ENCODE measurements at regions not wholly inside any gene's neighbourhood (a gene's known extent, or its start where the extent isn't known, plus 50 kb on each side); places are given as distances from the start of the nearest gene placed in this dataset.

GRCh38 chr9:28215536-28216299, 642.4 kb upstream of the C9orf72 start:
- no peak for DNase-seq

GRCh38 chr9:28232686-28233085, 659.4 kb upstream of the C9orf72 start:
- DNase-seq, result no peak

GRCh38 chr9:28234133-28234893, 661.0 kb upstream of the C9orf72 start:
- DNase-seq, result no peak

GRCh38 chr9:28234894-28235277, 661.6 kb upstream of the C9orf72 start:
- DNase-seq, result no peak

DNA sequence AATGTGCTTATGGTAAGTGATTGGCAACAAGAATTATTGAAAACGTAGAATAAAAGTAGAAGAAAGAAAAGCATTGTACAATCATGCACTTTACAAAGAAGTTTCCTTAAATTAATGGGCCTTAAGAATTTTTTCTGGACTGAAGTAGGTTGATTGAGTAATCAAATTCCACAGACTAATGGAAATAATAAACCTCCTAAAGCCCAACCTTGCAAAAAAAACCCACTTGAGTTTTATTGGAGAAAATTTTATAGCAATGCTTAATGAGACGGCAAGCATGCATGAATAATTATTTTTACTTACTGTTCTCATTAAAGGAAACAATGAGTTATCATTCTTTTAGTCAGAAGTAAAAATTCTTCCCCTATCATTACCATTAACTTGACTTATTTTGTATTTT, 676.1 kb upstream of the C9orf72 start:
- DNase-seq, result no peak

GRCh38 chr9:28255174-28255573, 681.9 kb upstream of the C9orf72 start:
- DNase-seq, result no peak

DNA sequence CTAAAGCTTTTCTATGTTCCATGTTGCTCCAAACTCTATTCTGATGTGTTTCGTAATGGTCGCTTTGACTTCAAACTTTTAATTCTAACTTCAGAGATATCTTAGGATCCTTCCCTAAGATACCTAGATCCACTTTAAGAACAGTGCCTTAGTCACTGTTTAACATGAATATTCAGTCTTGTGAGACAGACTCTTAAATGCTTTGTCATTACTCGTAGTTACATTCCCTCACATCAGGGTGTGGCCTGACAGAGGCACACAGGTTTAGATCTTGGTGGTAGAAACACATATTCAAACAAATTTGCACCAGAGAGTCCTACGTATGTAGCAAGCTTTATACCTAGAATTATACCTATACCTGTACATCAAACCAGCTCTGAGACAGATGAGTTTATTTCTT, 687.0 kb upstream of the C9orf72 start:
- no peak for DNase-seq

- no peak for DNase-seq
These were observed 691.1 kb upstream of the C9orf72 start for GRCh38 chr9:28264368-28264767.

- DNase-seq, result no peak
These were observed 694.1 kb upstream of the C9orf72 start for GRCh38 chr9:28267351-28267750.

GRCh38 chr9:28270156-28270555, 696.9 kb upstream of the C9orf72 start:
- no peak for DNase-seq

- DNase-seq, result no peak
These were observed 698.8 kb upstream of the C9orf72 start for GRCh38 chr9:28272127-28272526.

GRCh38 chr9:28287455-28287854, 714.2 kb upstream of the C9orf72 start:
- DNase-seq, result no peak

GRCh38 chr9:28289746-28290145, 716.5 kb upstream of the C9orf72 start:
- no peak for DNase-seq

GRCh38 chr9:28293369-28294090, 720.2 kb upstream of the C9orf72 start:
- no peak for DNase-seq

DNA sequence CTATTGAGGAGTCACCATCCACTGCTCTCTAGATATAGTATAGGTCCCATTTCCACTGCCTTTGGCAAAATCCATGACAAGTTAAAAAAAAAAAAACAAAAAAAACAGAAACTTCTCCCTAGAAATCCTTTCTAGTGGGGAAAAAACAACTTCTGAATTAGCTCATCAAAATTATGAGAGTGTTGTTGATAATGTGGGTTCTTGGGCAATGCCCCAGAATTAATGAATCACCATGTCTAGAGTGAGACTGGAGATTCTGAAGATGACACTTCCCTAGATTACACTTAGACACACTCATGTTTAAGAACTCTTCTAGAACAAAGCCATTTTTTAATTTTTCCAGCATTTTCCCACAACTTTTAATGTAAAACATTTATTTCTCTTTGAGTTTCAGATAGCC, 728.0 kb upstream of the C9orf72 start:
- DNase-seq, result no peak

DNA sequence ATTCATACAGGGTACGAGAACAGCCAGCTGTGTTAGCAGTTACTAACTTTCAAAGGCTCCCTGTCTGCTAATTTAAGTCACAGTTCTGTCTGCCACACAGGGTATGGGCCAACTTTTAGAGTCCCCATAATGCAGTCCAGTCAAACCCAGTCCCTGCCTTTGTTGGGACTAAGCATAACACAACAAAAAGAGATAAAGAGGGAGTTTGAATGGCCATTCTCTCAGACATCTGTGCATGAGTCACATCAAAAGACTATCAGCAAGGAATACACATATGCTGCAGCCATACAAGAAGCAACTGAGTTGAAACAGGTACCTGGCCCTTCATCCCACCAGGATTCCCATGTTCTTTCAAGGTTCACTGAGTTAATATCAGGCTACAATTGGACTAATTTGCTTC, 744.5 kb upstream of the C9orf72 start:
- DNase-seq, result no peak

- no peak for DNase-seq
These were observed 745.2 kb upstream of the C9orf72 start for GRCh38 chr9:28318515-28318914.

DNA sequence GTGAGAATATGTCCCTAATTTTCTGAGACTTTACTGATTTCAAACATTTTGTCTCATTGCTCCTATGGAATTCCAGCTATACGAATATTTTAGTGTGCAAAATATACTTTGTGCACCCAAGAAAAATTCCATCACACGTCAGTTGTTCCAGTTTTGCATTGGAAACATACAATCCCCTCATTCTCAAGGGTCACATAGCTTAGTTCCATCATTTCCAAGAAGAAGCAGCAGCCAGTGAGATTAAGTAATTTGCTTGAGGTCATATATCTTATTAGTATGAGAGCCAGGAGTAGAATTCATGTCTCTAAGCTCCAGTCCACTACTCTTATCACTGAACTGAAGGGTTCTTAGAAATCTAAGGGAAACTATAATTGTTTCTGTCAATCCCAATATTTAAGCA, 746.7 kb upstream of the C9orf72 start:
- no peak for DNase-seq

DNA sequence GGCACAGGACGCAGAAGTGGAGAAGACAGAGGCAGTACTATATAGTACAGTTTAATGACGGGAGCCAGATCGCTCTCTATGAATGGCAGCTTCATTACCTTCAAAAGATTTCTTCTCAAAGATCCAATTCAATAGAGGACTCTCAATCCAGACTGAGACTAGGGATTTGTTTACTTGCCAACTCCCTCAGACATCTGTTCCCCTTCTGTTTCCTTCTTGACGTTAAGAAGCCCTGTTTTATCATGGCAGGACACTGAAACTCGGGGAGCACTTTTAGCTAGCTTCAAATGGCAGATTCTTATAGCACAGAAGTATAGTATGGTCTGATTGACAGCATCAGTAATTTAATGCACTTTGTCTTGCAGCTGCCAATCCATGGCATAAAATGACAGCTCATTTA, 747.3 kb upstream of the C9orf72 start:
- no peak for DNase-seq

GRCh38 chr9:28329323-28329722, 756.0 kb upstream of the C9orf72 start:
- DNase-seq, result no peak

DNA sequence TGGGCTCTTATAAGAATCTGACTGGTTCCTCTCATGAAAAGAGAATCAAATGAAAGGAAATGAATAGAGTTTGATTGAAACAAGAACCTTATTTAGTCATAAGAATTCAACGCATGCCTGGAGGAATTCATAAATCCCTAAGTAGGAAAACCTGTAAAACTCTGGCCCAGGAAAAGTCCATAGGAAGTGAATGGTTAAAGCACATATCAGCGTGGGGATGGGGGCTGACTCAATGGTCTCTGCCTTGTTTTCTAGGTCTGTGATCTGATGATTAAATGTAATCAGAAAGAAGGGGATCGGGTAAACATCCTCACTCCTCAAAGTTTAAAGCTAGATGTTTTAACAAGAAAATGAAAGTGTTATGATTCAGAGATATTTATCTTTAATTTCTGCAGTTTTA, 759.4 kb upstream of the C9orf72 start:
- no peak for DNase-seq

- no peak for DNase-seq
These were observed 768.6 kb upstream of the C9orf72 start for GRCh38 chr9:28341913-28342312.

GRCh38 chr9:28342815-28343338, 769.6 kb upstream of the C9orf72 start:
- DNase-seq, result no peak

DNA sequence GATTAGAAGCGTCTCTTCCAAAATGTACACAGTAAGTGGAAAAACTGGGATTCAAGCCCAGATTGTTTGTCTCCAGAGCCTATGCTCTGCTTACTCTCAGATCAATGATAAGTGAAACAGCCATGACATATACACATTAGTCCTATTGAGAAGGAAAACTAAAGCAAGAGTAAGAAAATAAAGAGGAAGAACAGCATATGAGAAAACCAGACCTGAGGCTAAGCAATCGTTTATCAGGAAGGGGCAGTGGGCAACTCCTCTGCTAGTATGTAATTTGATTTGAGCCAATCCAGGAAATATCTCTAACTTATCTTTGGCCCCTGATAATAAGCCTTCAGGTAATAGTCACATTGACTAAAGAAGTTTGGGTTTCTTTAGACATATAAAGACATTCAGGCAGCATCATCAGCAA, 789.9 kb upstream of the C9orf72 start:
- no peak for DNase-seq
